Keratinocyte (primary cell): ENCODE measurements at regions not wholly inside any gene's neighbourhood (a gene's known extent, or its start where the extent isn't known, plus 50 kb on each side); places are given as distances from the start of the nearest gene placed in this dataset.

Experiments
- DNase-seq: peaks from one replicate; pipeline ENCODE4 v3.0.0-alpha.2; 2011; ENCODE audit warnings: low read depth, missing footprints, low spot score
- FAIRE-seq: peaks from 2 replicates; lab custom pipeline; 2011; peaks lifted over from hg19 to GRCh38; lab: Jason Lieb, UNC
- H2AFZ ChIP-seq: 2 replicates; pipeline ENCODE4 v1.6.0; 2012; ENCODE audit warnings: low read length, control low read depth, inconsistent platforms; ENCODE audit not compliant: control insufficient read depth
- H3K27ac ChIP-seq: 2 replicates; pipeline ENCODE4 v1.5.1; 2011; ENCODE audit warnings: low read length; ENCODE audit not compliant: control insufficient read depth, insufficient read depth
- H3K27me3 ChIP-seq: 3 replicates; pipeline ENCODE4 v1.6.0; 2011; ENCODE audit warnings: low read length; ENCODE audit not compliant: control insufficient read depth, insufficient read depth; ENCODE audit errors: extremely low read depth
- H3K36me3 ChIP-seq, 2 experiments: 2 replicates in 1 of 2; 3 replicates in 1 of 2; pipeline ENCODE4 v1.5.1; 2011; ENCODE audit warnings: low read length in 2 of 2, mild to moderate bottlenecking in 1 of 2; ENCODE audit not compliant: control insufficient read depth in 2 of 2, insufficient read depth in 2 of 2; ENCODE audit errors: extremely low read depth in 1 of 2
- H3K4me1 ChIP-seq: 3 replicates; pipeline ENCODE4 v1.5.1; 2011; ENCODE audit warnings: low read length; ENCODE audit not compliant: control insufficient read depth, insufficient read depth; ENCODE audit errors: extremely low read depth
- H3K4me2 ChIP-seq: 3 replicates; pipeline ENCODE4 v1.6.0; 2011; ENCODE audit warnings: low read depth, low read length; ENCODE audit not compliant: control insufficient read depth, insufficient read depth; ENCODE audit errors: extremely low read depth
- H3K4me3 ChIP-seq, 3 experiments: fragments of 200-600 bp in 1 of 3; sonication (generic) in 1 of 3; 2 replicates in 2 of 3; 3 replicates in 1 of 3; pipeline ENCODE4 v1.5.1; 2011 to 2016; ENCODE audit warnings: low read length in 3 of 3, mild to moderate bottlenecking in 3 of 3, control low read depth in 2 of 3, inconsistent platforms in 1 of 3, low read depth in 1 of 3, mixed read lengths in 1 of 3, mixed run types in 1 of 3, moderate library complexity in 1 of 3; ENCODE audit not compliant: control insufficient read depth in 2 of 3, insufficient read depth in 2 of 3; ENCODE audit errors: extremely low read depth in 1 of 3
- H3K79me2 ChIP-seq: 2 replicates; pipeline ENCODE4 v1.6.0; 2012; ENCODE audit warnings: low read length; ENCODE audit not compliant: control insufficient read depth, insufficient read depth
- H3K9ac ChIP-seq: 3 replicates; pipeline ENCODE4 v1.6.0; 2011; ENCODE audit warnings: low read length; ENCODE audit not compliant: control insufficient read depth, insufficient read depth; ENCODE audit errors: extremely low read depth
- H3K9me1 ChIP-seq: 3 replicates; pipeline ENCODE4 v1.6.0; 2011; ENCODE audit warnings: low read length; ENCODE audit not compliant: control insufficient read depth, insufficient read depth; ENCODE audit errors: extremely low read depth
- H3K9me3 ChIP-seq: 2 replicates; pipeline ENCODE4 v1.5.1; 2012; ENCODE audit warnings: low read depth, low read length; ENCODE audit not compliant: control insufficient read depth
- H4K20me1 ChIP-seq: 3 replicates; pipeline ENCODE4 v1.6.0; 2011; ENCODE audit warnings: low read length; ENCODE audit not compliant: control insufficient read depth, insufficient read depth; ENCODE audit errors: extremely low read depth
- EZH2 ChIP-seq: IDR thresholded peaks from one replicate; pipeline ENCODE4 v1.6.1; 2012; ENCODE audit warnings: inconsistent platforms, mild to moderate bottlenecking, low read length, moderate library complexity
- dilution Hi-C: fragments of 300-500 bp; cut with MboI; formaldehyde crosslinking; loops from one replicate; pipeline ENCODE4 v1.7.0; 2020; ENCODE audit warnings: low sequenced_read_pairs; ENCODE audit not compliant: extremely low pct_ligation_motif_present
- TF ChIP-seq, protein P1 (sequence below), 3 experiments: IDR thresholded peaks in 1 of 3; conservative IDR thresholded peaks in 1 of 3; optimal IDR thresholded peaks in 1 of 3; 2 replicates in 2 of 3; 3 replicates in 1 of 3; pipeline versions ENCODE3 to v1.5.1; 2011; ENCODE audit warnings: low read length in 3 of 3, mild to moderate bottlenecking in 3 of 3, moderate library complexity in 2 of 3, control low read depth in 1 of 3, inconsistent platforms in 1 of 3; ENCODE audit not compliant: insufficient read depth in 2 of 3; ENCODE audit errors: extremely low read depth in 1 of 3

DNA sequence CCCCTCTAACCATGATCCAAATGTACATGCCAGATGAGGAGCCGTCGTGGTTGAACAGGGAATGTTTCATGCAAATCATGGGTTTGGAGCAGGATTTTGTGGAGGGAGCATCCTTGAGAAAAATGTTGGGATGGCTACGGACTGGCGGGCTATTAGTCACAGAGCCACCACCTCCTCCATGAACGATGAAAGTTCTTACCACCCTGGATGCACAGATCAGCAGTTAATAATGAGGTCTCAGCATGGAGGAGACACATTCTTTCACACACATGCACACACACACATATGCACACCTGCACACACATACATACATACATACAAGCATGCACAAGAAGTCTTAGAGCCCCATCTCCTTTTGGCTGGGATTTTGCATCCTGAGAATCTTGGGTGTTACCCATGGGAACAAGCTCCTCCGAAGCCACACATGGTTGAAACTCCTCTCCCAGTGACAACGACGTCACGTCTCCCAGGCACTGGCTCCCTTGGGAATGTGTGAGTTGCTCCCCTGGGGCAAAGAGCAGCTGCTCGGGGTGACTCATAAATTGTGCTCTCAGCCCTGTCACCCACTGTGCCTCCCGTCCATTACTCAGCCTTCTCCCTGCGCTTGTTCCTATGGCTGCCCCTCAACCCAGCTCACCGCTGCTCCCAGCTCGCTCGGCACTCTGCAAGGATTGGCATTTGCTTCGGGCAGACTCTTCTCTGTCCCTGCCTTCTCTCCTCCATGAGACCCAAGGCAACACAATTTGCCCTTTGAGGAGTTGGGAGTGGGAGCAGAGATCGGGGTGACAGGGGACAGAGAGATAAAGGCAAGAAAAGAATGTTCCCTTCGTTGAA, 344.6 kb downstream of the SOX9 start:
- Histone ChIP-seq H3K4me1 (peaks cover 66% of the 10 kb centered on the region), H3K4me3 (peak overlapping the region in 2 of 3 experiments; percentile 57 to 60), H3K27ac (peak overlapping the region; percentile 94), H3K36me3 (no peaks in the 10 kb centered on the region), H3K79me2 (peaks cover 86% of the 10 kb centered on the region), H4K20me1 (no peaks in the 10 kb centered on the region), H3K9me3 (peaks cover 8% of the 10 kb centered on the region), H3K9me1 (no peaks in the 10 kb centered on the region), H2AFZ (no peak overlapping the region), H3K27me3 (no peaks in the 10 kb centered on the region), H3K9ac (peak overlapping the region; percentile 88), H3K4me2 (peak overlapping the region; percentile 89)
- dilution Hi-C loops, result no loop called here
- FAIRE-seq (peak; percentile 81), DNase-seq (peak; percentile 86)
- TF ChIP-seq, protein P1, sequence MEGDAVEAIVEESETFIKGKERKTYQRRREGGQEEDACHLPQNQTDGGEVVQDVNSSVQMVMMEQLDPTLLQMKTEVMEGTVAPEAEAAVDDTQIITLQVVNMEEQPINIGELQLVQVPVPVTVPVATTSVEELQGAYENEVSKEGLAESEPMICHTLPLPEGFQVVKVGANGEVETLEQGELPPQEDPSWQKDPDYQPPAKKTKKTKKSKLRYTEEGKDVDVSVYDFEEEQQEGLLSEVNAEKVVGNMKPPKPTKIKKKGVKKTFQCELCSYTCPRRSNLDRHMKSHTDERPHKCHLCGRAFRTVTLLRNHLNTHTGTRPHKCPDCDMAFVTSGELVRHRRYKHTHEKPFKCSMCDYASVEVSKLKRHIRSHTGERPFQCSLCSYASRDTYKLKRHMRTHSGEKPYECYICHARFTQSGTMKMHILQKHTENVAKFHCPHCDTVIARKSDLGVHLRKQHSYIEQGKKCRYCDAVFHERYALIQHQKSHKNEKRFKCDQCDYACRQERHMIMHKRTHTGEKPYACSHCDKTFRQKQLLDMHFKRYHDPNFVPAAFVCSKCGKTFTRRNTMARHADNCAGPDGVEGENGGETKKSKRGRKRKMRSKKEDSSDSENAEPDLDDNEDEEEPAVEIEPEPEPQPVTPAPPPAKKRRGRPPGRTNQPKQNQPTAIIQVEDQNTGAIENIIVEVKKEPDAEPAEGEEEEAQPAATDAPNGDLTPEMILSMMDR (optimal IDR thresholded peaks at IDR 0.05 in 1 of 3, IDR thresholded peaks at IDR 0.05 in 1 of 3, conservative IDR thresholded peaks at IDR 0.05 in 1 of 3; ENCODE audit: extremely low read depth in 1 of 3, insufficient read depth in 2 of 3, low read length in 3 of 3), result no peak
- no peak for TF ChIP-seq EZH2

DNA sequence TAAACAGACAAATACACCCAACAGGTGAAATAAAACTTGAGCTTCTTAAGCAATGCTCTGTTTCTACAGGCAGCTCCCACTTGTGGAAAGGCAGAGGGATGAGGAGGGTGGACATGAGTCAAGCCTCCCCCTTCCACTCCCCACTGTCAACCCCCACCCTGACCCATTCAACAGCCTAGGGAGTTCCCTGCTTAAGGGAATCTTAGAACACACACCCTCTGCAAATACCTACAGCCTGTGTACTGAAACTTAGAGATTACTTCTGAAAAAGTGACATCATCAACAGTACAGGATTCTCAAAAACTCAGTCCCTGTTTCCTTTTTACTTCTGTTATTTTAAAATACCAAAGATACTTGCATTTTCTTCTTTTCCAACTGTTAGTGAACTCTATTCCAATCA, 345.4 kb downstream of the SOX9 start:
- Histone ChIP-seq H3K4me3 (peak overlapping the region in 2 of 3 experiments; percentile 57 to 60), H3K4me1 (peaks cover 74% of the 10 kb centered on the region), H2AFZ (no peak overlapping the region), H3K9ac (peak overlapping the region; percentile 88), H3K79me2 (peaks cover 86% of the 10 kb centered on the region), H3K9me3 (peaks cover 8% of the 10 kb centered on the region), H3K27me3 (no peaks in the 10 kb centered on the region), H3K9me1 (no peaks in the 10 kb centered on the region), H3K4me2 (peak overlapping the region; percentile 89), H3K36me3 (peaks cover 0 to 5% of the 10 kb centered on the region in 2 experiments), H3K27ac (peak overlapping the region; percentile 94), H4K20me1 (peaks cover 6% of the 10 kb centered on the region)
- TF ChIP-seq, protein P1 (optimal IDR thresholded peaks at IDR 0.05 in 1 of 3, IDR thresholded peaks at IDR 0.05 in 1 of 3, conservative IDR thresholded peaks at IDR 0.05 in 1 of 3; ENCODE audit: extremely low read depth in 1 of 3, insufficient read depth in 2 of 3, low read length in 3 of 3), result peak in 1 of 3 experiments; percentile 20
- no peak for TF ChIP-seq EZH2
- dilution Hi-C loops, result no loop called here
- FAIRE-seq (peak; percentile 71), DNase-seq (peak; percentile 74)
